H1 (cell line): ENCODE measurements at regions not wholly inside any gene's neighbourhood (a gene's known extent, or its start where the extent isn't known, plus 50 kb on each side); places are given as distances from the start of the nearest gene placed in this dataset.
A peak's percentile ranks its signal among the peaks of the same experiment; 100 is the strongest.

ENCODE experiments used
- CTCF ChIA-PET: fragments of 300-600 bp; sonication (Branson Sonifier 250); formaldehyde crosslinking; loops from one replicate; lab custom pipeline; 2021; ENCODE audit not compliant: partially characterized antibody; lab: Charles Lee
- POLR2A ChIA-PET: fragments of 300-600 bp; sonication (Branson Sonifier 250); formaldehyde crosslinking; loops from one replicate; lab custom pipeline; 2021; ENCODE audit warnings: inconsistent platforms; ENCODE audit not compliant: partially characterized antibody; lab: Charles Lee
- DNase-seq, 2 experiments: peaks; one replicate each; pipeline versions ENCODE4 v3.0.0 to v3.0.0-alpha.2; 2010 to 2022; ENCODE audit warnings: low spot score in 2 of 2, low read depth in 1 of 2, mixed read lengths in 1 of 2
- FAIRE-seq: peaks from 2 replicates; lab custom pipeline; 2011; peaks lifted over from hg19 to GRCh38; lab: Jason Lieb, UNC
- H2AFZ ChIP-seq: 2 replicates; pipeline ENCODE4 v1.8.1; 2012; ENCODE audit warnings: low read length, inconsistent platforms
- H2AK5ac ChIP-seq: 2 replicates; pipeline ENCODE4 v1.6.1; 2013; ENCODE audit warnings: low read depth, low read length
- H2BK120ac ChIP-seq: replicated peaks from 2 replicates; pipeline ENCODE3; 2013; ENCODE audit warnings: low read depth, low read length, inconsistent platforms
- H2BK12ac ChIP-seq: 2 replicates; pipeline ENCODE4 v1.6.1; 2013; ENCODE audit warnings: low read depth, low read length
- H2BK15ac ChIP-seq: 2 replicates; pipeline ENCODE4 v1.6.1; 2013; ENCODE audit warnings: low read length
- H2BK20ac ChIP-seq: 2 replicates; pipeline ENCODE4 v1.6.1; 2013; ENCODE audit warnings: low read length
- H2BK5ac ChIP-seq: 2 replicates; pipeline ENCODE4 v1.6.1; 2013; ENCODE audit warnings: low read depth, low read length
- H3K14ac ChIP-seq: 2 replicates; pipeline ENCODE4 v1.6.1; 2013; ENCODE audit warnings: inconsistent platforms; ENCODE audit not compliant: insufficient read length
- H3K18ac ChIP-seq: 2 replicates; pipeline ENCODE4 v1.6.1; 2013; ENCODE audit warnings: low read length; ENCODE audit errors: extremely low read depth
- H3K23ac ChIP-seq: 2 replicates; pipeline ENCODE4 v1.6.1; 2013; ENCODE audit warnings: inconsistent platforms; ENCODE audit not compliant: insufficient read length
- H3K23me2 ChIP-seq: 2 replicates; pipeline ENCODE4 v1.6.1; 2013; ENCODE audit warnings: low read depth, low read length
- H3K27ac ChIP-seq: 2 replicates; pipeline ENCODE4 v1.6.1; 2011; ENCODE audit warnings: low read depth, low read length, inconsistent platforms
- H3K27me3 ChIP-seq, 4 experiments: replicated peaks in 1 of 4; 1 replicate in 1 of 4; 2 replicates in 3 of 4; pipeline versions ENCODE4 v1.6.1 to v1.8.1; 2011 to 2013; ENCODE audit warnings: low read length in 3 of 4, mild to moderate bottlenecking in 3 of 4, inconsistent platforms in 2 of 4, mixed read lengths in 2 of 4, moderate library complexity in 1 of 4; ENCODE audit not compliant: control insufficient read depth in 3 of 4, insufficient read depth in 3 of 4; ENCODE audit errors: extremely low read depth in 1 of 4
- H3K36me3 ChIP-seq, 4 experiments: 2 replicates each; pipeline versions ENCODE4 v1.6.1 to v1.8.1; 2011 to 2013; ENCODE audit warnings: mild to moderate bottlenecking in 4 of 4, low read length in 3 of 4, moderate library complexity in 2 of 4, control low read depth in 1 of 4, inconsistent platforms in 1 of 4; ENCODE audit not compliant: insufficient read depth in 4 of 4, control insufficient read depth in 2 of 4
- H3K4ac ChIP-seq: replicated peaks from 2 replicates; pipeline ENCODE3; 2013; ENCODE audit warnings: low read length, low read depth, mixed read lengths, inconsistent platforms; ENCODE audit not compliant: insufficient read length
- H3K4me1 ChIP-seq, 4 experiments: replicated peaks in 1 of 4; 1 replicate in 1 of 4; 2 replicates in 3 of 4; pipeline versions ENCODE4 v1.6.1 to v1.8.1; 2011 to 2013; ENCODE audit warnings: low read length in 3 of 4, inconsistent platforms in 2 of 4, mixed read lengths in 1 of 4; ENCODE audit not compliant: insufficient read depth in 4 of 4, control insufficient read depth in 3 of 4
- H3K4me2 ChIP-seq, 2 experiments: 2 replicates each; pipeline versions ENCODE4 v1.6.1 to v1.8.1; 2011 to 2013; ENCODE audit warnings: low read depth in 2 of 2, low read length in 2 of 2, control low read depth in 1 of 2, inconsistent platforms in 1 of 2, mild to moderate bottlenecking in 1 of 2; ENCODE audit not compliant: insufficient read depth in 1 of 2
- H3K4me3 ChIP-seq, 4 experiments: fragments of 200-600, 300-600 bp in 1 of 4; sonication (generic), shearing (Covaris generic), sonication (Bioruptor Twin) in 1 of 4; 2 replicates each; pipeline versions ENCODE4 v1.5.1 to v1.8.1; 2011 to 2016; ENCODE audit warnings: low read length in 4 of 4, low read depth in 3 of 4, control low read depth in 2 of 4, inconsistent platforms in 2 of 4, mild to moderate bottlenecking in 2 of 4, mixed read lengths in 1 of 4, moderate library complexity in 1 of 4; ENCODE audit not compliant: insufficient read depth in 2 of 4; ENCODE audit errors: extremely low read depth in 1 of 4
- H3K56ac ChIP-seq: replicated peaks from 2 replicates; pipeline ENCODE3; 2013; ENCODE audit warnings: low read depth, mild to moderate bottlenecking, mixed read lengths, low read length, inconsistent platforms; ENCODE audit not compliant: insufficient read length
- H3K79me1 ChIP-seq: 2 replicates; pipeline ENCODE4 v1.6.1; 2013; ENCODE audit warnings: low read depth, low read length, control low read depth
- H3K79me2 ChIP-seq, 2 experiments: 2 replicates each; pipeline versions ENCODE4 v1.6.1 to v1.8.1; 2012 to 2013; ENCODE audit warnings: low read length in 2 of 2, mild to moderate bottlenecking in 2 of 2, inconsistent platforms in 1 of 2; ENCODE audit not compliant: insufficient read depth in 2 of 2, control insufficient read depth in 1 of 2
- H3K9ac ChIP-seq, 4 experiments: replicated peaks in 1 of 4; 1 replicate in 1 of 4; 2 replicates in 3 of 4; pipeline versions ENCODE4 v1.6.1 to v1.8.1; 2011 to 2013; ENCODE audit warnings: low read depth in 3 of 4, low read length in 3 of 4, control low read depth in 2 of 4, mild to moderate bottlenecking in 2 of 4, moderate library complexity in 2 of 4, inconsistent platforms in 1 of 4; ENCODE audit errors: extremely low read depth in 1 of 4
- H3K9me3 ChIP-seq, 2 experiments: 2 replicates each; pipeline versions ENCODE4 v1.6.1 to v1.8.1; 2012 to 2013; ENCODE audit warnings: mild to moderate bottlenecking in 2 of 2, moderate library complexity in 2 of 2, control low read depth in 1 of 2, inconsistent platforms in 1 of 2, low read depth in 1 of 2, low read length in 1 of 2, mixed read lengths in 1 of 2; ENCODE audit not compliant: insufficient read depth in 2 of 2
- H4K20me1 ChIP-seq, 2 experiments: replicated peaks in 1 of 2; 2 replicates each; pipeline versions ENCODE3 to v1.8.1; 2011 to 2013; ENCODE audit warnings: inconsistent platforms in 2 of 2, low read length in 2 of 2, mild to moderate bottlenecking in 1 of 2; ENCODE audit not compliant: insufficient read depth in 2 of 2, control insufficient read depth in 1 of 2
- H4K5ac ChIP-seq: 2 replicates; pipeline ENCODE4 v1.6.1; 2013; ENCODE audit warnings: low read length, low read depth, mixed read lengths, inconsistent platforms; ENCODE audit not compliant: insufficient read length
- H4K8ac ChIP-seq: 2 replicates; pipeline ENCODE4 v1.8.0; 2013; ENCODE audit warnings: mild to moderate bottlenecking, moderate library complexity, low read length, inconsistent platforms; ENCODE audit not compliant: insufficient read depth; ENCODE audit errors: extremely low read depth
- H4K91ac ChIP-seq: replicated peaks from 2 replicates; pipeline ENCODE3; 2013; ENCODE audit warnings: low read length, mixed read lengths, inconsistent platforms; ENCODE audit not compliant: insufficient read length
- EP300 ChIP-seq, 2 experiments: IDR thresholded peaks; 1 replicate in 1 of 2; 2 replicates in 1 of 2; pipeline ENCODE4 v1.6.1; 2011 to 2012; ENCODE audit warnings: low read depth in 2 of 2, low read length in 2 of 2, mild to moderate bottlenecking in 2 of 2, borderline replicate concordance in 1 of 2, inconsistent platforms in 1 of 2, moderate library complexity in 1 of 2
- RFX5 ChIP-seq: IDR thresholded peaks from 2 replicates; pipeline ENCODE4 v1.6.1; 2011; ENCODE audit warnings: low read depth, low read length, improper control_type of control experiment, borderline replicate concordance
- RXRA ChIP-seq: IDR thresholded peaks from 2 replicates; pipeline ENCODE4 v1.6.1; 2011; ENCODE audit warnings: low read depth, mild to moderate bottlenecking, low read length, moderate library complexity; ENCODE audit not compliant: insufficient read depth
- TCF12 ChIP-seq: IDR thresholded peaks from 2 replicates; pipeline ENCODE4 v1.6.1; 2011; ENCODE audit warnings: low read depth, mild to moderate bottlenecking, low read length
- WGBS, 2 experiments: shearing (Covaris generic) in 1 of 2; methylation state at CpG; one replicate each; pipeline versions ENCODE4 v1.1.6 to v1.1.7; 2013 to 2015; ENCODE audit warnings: low lambda C conversion rate in 2 of 2, mixed read lengths in 2 of 2, inconsistent platforms in 1 of 2, low coverage in 1 of 2, missing lambda C conversion rate in 1 of 2; ENCODE audit not compliant: insufficient replicate concordance in 2 of 2, insufficient coverage in 1 of 2, insufficient read length in 1 of 2; ENCODE audit errors: extremely low coverage in 1 of 2, missing lambda C conversion rate in 1 of 2; 5-methylcytosine and 5-hydroxymethylcytosine counted together

- 23% methylated on average over 6 of the region's 6 CpGs; no CpG with 5 or more reads in 1 of the 2 experiments for WGBS, 2 experiments
- FAIRE-seq (no peak), DNase-seq (no peak)
- Histone ChIP-seq H2BK5ac (peak overlapping the region; percentile 0; the same call in 1 of the 2 replicates), H3K56ac (no peak overlapping the region), H3K4me3 (peak overlapping the region in 1 of 4 experiments; percentile 34; a peak in 3 of 8 replicates), H3K9me3 (no peaks in the 10 kb centered on the region), H3K18ac (no peak overlapping the region), H2BK120ac (no peak overlapping the region), H3K4me2 (peak overlapping the region; percentile 47 to 69), H3K23me2 (no peaks in the 10 kb centered on the region), H3K14ac (no peak overlapping the region), H4K20me1 (no peaks in the 10 kb centered on the region), H2BK12ac (no peak overlapping the region), H4K8ac (no peak overlapping the region), H3K4ac (no peak overlapping the region), H4K5ac (no peak overlapping the region), H2BK20ac (no peak overlapping the region), H3K9ac (no peak overlapping the region), H2AK5ac (no peak overlapping the region), H3K23ac (no peak overlapping the region), H3K27me3 (peaks cover 2 to 10% (median 5%) of the 10 kb centered on the region in 4 experiments; a peak in 5 of 7 replicates), H3K79me2 (no peaks in the 10 kb centered on the region), H4K91ac (no peak overlapping the region), H3K36me3 (no peaks in the 10 kb centered on the region), H3K27ac (no peak overlapping the region), H2AFZ (peak overlapping the region; percentile 72; the same call in 1 of the 2 replicates), H3K79me1 (no peaks in the 10 kb centered on the region), H3K4me1 (peaks cover 4 to 21% (median 17%) of the 10 kb centered on the region in 4 experiments), H2BK15ac (no peak overlapping the region)
- CTCF ChIA-PET: interaction anchor here (1.2 to 2.3 kb wide), 2 partner anchors 269 to 325 kb away, joined by 3 to 9 read pairs; no protein-coding TSS in a partner anchor
- TF ChIP-seq TCF12 (no peak), EP300 (IDR thresholded peaks at IDR 0.05; ENCODE audit: borderline replicate concordance in 1 of 2, low read depth in 2 of 2, low read length in 2 of 2) (no peak), RXRA (no peak), RFX5 (no peak)
- POLR2A ChIA-PET: interaction anchor here (0.9 kb wide), 1 partner anchor 10 kb away, joined by 3 read pairs; no protein-coding TSS in a partner anchor
These were observed 356.1 kb downstream of the LMO4 start for GRCh38 chr1:87684713-87685205.
